GM23338 (cell line): ENCODE measurements at regions not wholly inside any gene's neighbourhood (a gene's known extent, or its start where the extent isn't known, plus 50 kb on each side); places are given as distances from the start of the nearest gene placed in this dataset.

Experiments used
- ATAC-seq: fragments of 200-7000 bp; cut with Tn5 transposase; 3 replicates; pipeline ENCODE4 v1.9.1; 2020
- DNase-seq: peaks from one replicate; pipeline ENCODE4 v3.0.0-alpha.2; 2015; ENCODE audit warnings: low spot score
- H2AFZ ChIP-seq: fragments of 200-600 bp; sonication (generic); 2 replicates; pipeline ENCODE4 v1.8.0; 2016; ENCODE audit warnings: antibody characterized with exemption, mild to moderate bottlenecking, moderate library complexity
- H3F3A ChIP-seq: fragments of 200-600 bp; sonication (generic); replicated peaks from 2 replicates; pipeline ENCODE4 v1.8.0; 2017; ENCODE audit warnings: antibody characterized with exemption, mixed run types, low read depth
- H3K27ac ChIP-seq: fragments of 200-600 bp; sonication (generic); 2 replicates; pipeline ENCODE4 v1.6.1; 2016; ENCODE audit warnings: low read depth
- H3K27me3 ChIP-seq: fragments of 200-600 bp; sonication (generic); 2 replicates; pipeline ENCODE4 v1.8.0; 2016; ENCODE audit warnings: mild to moderate bottlenecking, mixed run types, moderate library complexity; ENCODE audit not compliant: insufficient read depth
- H3K36me3 ChIP-seq: fragments of 200-600 bp; sonication (generic); 2 replicates; pipeline ENCODE4 v1.8.0; 2016; ENCODE audit warnings: mild to moderate bottlenecking; ENCODE audit not compliant: insufficient read depth
- H3K4me1 ChIP-seq: fragments of 200-600 bp; sonication (generic); 2 replicates; pipeline ENCODE4 v1.8.0; 2016; ENCODE audit warnings: mild to moderate bottlenecking, moderate library complexity; ENCODE audit not compliant: insufficient read depth
- H3K4me2 ChIP-seq: fragments of 200-600 bp; sonication (generic); 2 replicates; pipeline ENCODE4 v1.7.1; 2017; ENCODE audit warnings: mixed run types
- H3K4me3 ChIP-seq: fragments of 200-600 bp; sonication (generic); 2 replicates; pipeline ENCODE4 v1.6.1; 2016; ENCODE audit warnings: mixed run types
- H3K79me2 ChIP-seq: fragments of 200-600 bp; sonication (generic); replicated peaks from 2 replicates; pipeline ENCODE4 v1.8.0; 2017; ENCODE audit warnings: mild to moderate bottlenecking; ENCODE audit not compliant: insufficient read depth
- H3K9me2 ChIP-seq: fragments of 200-600 bp; sonication (generic); 2 replicates; pipeline ENCODE4 v1.8.0; 2017; ENCODE audit not compliant: insufficient read depth
- H4K20me1 ChIP-seq: fragments of 200-600 bp; sonication (generic); replicated peaks from 2 replicates; pipeline ENCODE4 v1.8.0; 2017; ENCODE audit warnings: mild to moderate bottlenecking; ENCODE audit not compliant: insufficient read depth
- H3K27ac Mint-ChIP-seq: 2 replicates; pipeline ENCODE4 v1.8.0; 2020; ENCODE audit warnings: inconsistent platforms, mild to moderate bottlenecking, moderate library complexity, mixed read lengths
- H3K27me3 Mint-ChIP-seq: 3 replicates; pipeline ENCODE4 v1.8.0; 2022; ENCODE audit warnings: low read depth, mild to moderate bottlenecking, moderate library complexity, mixed read lengths, inconsistent platforms; ENCODE audit not compliant: insufficient read depth, poor library complexity
- H3K36me3 Mint-ChIP-seq: 3 replicates; pipeline ENCODE4 v1.8.0; 2021; ENCODE audit warnings: low read depth, mild to moderate bottlenecking, inconsistent platforms, moderate library complexity, mixed read lengths
- H3K4me1 Mint-ChIP-seq: 3 replicates; pipeline ENCODE4 v1.8.0; 2020; ENCODE audit warnings: mild to moderate bottlenecking, inconsistent platforms, mixed read lengths
- H3K4me3 Mint-ChIP-seq: 3 replicates; pipeline ENCODE4 v1.8.0; 2021; ENCODE audit warnings: moderate library complexity, mild to moderate bottlenecking, inconsistent platforms, mixed read lengths
- H3K9me3 Mint-ChIP-seq: 3 replicates; pipeline ENCODE4 v1.8.0; 2020; ENCODE audit warnings: moderate library complexity, mild to moderate bottlenecking, inconsistent platforms, mixed read lengths
- CREB1 ChIP-seq: fragments of 250-450 bp; sonication (Bioruptor Pico); IDR thresholded peaks from 2 replicates; pipeline ENCODE4 v1.5.0; 2020; ENCODE audit warnings: low read depth, mild to moderate bottlenecking, moderate library complexity
- EZH2 ChIP-seq: fragments of 200-600 bp; sonication (generic); IDR thresholded peaks from one replicate; pipeline ENCODE4 v1.8.0; 2017; ENCODE audit warnings: antibody characterized with exemption, mild to moderate bottlenecking, low read depth; ENCODE audit not compliant: unreplicated experiment
- EZH2phosphoT487 ChIP-seq: fragments of 200-600 bp; sonication (generic); IDR thresholded peaks from one replicate; pipeline ENCODE4 v1.8.1; 2018; ENCODE audit warnings: antibody characterized with exemption; ENCODE audit not compliant: unreplicated experiment
- JUNB ChIP-seq: IDR thresholded peaks from one replicate; pipeline ENCODE4 v1.6.1; 2016; ENCODE audit warnings: antibody characterized with exemption; ENCODE audit not compliant: unreplicated experiment
- NANOG ChIP-seq: IDR thresholded peaks from 2 replicates; pipeline ENCODE4 v1.6.1; 2016; ENCODE audit warnings: antibody characterized with exemption, borderline replicate concordance
- POLR2AphosphoS5 ChIP-seq: IDR thresholded peaks from 2 replicates; pipeline ENCODE4 v1.6.1; 2016; ENCODE audit warnings: antibody characterized with exemption, low read depth
- ZNF331 ChIP-seq: fragments of 250-450 bp; sonication (Bioruptor Pico); IDR thresholded peaks from 2 replicates; pipeline ENCODE4 v1.5.0; 2020; ENCODE audit warnings: low read depth, mild to moderate bottlenecking, moderate library complexity
- TF ChIP-seq, protein P1 (sequence below): fragments of 250-450 bp; sonication (Bioruptor Pico); IDR thresholded peaks from 2 replicates; pipeline ENCODE4 v1.5.0; 2020; ENCODE audit warnings: mild to moderate bottlenecking, moderate library complexity
- TF ChIP-seq, protein P2 (sequence below): IDR thresholded peaks from one replicate; pipeline ENCODE4 v1.6.1; 2018; ENCODE audit warnings: antibody characterized with exemption; ENCODE audit not compliant: unreplicated experiment

DNA sequence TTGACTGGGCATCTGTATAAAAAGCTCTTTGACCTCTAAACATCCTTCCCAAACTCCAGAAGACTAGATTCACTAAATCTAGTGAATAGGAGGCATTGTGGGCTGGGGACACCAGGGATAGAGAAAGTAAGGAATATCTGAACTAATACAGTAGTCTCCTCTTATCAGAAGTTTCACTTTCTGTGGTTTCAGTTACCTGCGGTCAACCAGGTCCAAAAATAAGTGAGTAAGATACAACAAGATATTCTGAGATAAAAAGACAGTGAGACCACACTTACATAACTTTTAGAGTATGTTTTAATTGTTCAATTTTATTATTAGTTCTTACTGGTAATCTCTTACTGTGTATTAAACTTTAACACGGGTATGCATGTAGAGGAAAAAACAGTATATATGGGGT lies 376.5 kb downstream of the HNRNPD start:
- no peaks in the 10 kb centered on the region for H3F3A ChIP-seq
- no peak overlapping the region for H3K4me2 ChIP-seq
- peaks cover 3% of the 10 kb centered on the region; the same call in 1 of the 2 replicates for H3K9me2 ChIP-seq
- no peaks in the 10 kb centered on the region for H3K4me1 ChIP-seq
- no peaks in the 10 kb centered on the region for H3K27me3 ChIP-seq
- no peaks in the 10 kb centered on the region for H4K20me1 ChIP-seq
- H3K36me3 ChIP-seq: no peaks in the 10 kb centered on the region
- Mint-ChIP-seq H3K27me3 (no peaks in the 10 kb centered on the region), H3K4me3 (no peak overlapping the region), H3K9me3 (peaks cover 15% of the 10 kb centered on the region), H3K4me1 (no peaks in the 10 kb centered on the region), H3K27ac (no peak overlapping the region), H3K36me3 (peaks cover 11% of the 10 kb centered on the region; the same call in 2 of the 3 replicates)
- no peak overlapping the region for H3K4me3 ChIP-seq
- TF ChIP-seq EZH2phosphoT487 (no peak), ZNF331 (CRISPR knock-in tag) (no peak), CREB1 (CRISPR knock-in tag) (no peak), JUNB (no peak), EZH2 (no peak), NANOG (no peak), POLR2AphosphoS5 (no peak)
- TF ChIP-seq, protein P1, sequence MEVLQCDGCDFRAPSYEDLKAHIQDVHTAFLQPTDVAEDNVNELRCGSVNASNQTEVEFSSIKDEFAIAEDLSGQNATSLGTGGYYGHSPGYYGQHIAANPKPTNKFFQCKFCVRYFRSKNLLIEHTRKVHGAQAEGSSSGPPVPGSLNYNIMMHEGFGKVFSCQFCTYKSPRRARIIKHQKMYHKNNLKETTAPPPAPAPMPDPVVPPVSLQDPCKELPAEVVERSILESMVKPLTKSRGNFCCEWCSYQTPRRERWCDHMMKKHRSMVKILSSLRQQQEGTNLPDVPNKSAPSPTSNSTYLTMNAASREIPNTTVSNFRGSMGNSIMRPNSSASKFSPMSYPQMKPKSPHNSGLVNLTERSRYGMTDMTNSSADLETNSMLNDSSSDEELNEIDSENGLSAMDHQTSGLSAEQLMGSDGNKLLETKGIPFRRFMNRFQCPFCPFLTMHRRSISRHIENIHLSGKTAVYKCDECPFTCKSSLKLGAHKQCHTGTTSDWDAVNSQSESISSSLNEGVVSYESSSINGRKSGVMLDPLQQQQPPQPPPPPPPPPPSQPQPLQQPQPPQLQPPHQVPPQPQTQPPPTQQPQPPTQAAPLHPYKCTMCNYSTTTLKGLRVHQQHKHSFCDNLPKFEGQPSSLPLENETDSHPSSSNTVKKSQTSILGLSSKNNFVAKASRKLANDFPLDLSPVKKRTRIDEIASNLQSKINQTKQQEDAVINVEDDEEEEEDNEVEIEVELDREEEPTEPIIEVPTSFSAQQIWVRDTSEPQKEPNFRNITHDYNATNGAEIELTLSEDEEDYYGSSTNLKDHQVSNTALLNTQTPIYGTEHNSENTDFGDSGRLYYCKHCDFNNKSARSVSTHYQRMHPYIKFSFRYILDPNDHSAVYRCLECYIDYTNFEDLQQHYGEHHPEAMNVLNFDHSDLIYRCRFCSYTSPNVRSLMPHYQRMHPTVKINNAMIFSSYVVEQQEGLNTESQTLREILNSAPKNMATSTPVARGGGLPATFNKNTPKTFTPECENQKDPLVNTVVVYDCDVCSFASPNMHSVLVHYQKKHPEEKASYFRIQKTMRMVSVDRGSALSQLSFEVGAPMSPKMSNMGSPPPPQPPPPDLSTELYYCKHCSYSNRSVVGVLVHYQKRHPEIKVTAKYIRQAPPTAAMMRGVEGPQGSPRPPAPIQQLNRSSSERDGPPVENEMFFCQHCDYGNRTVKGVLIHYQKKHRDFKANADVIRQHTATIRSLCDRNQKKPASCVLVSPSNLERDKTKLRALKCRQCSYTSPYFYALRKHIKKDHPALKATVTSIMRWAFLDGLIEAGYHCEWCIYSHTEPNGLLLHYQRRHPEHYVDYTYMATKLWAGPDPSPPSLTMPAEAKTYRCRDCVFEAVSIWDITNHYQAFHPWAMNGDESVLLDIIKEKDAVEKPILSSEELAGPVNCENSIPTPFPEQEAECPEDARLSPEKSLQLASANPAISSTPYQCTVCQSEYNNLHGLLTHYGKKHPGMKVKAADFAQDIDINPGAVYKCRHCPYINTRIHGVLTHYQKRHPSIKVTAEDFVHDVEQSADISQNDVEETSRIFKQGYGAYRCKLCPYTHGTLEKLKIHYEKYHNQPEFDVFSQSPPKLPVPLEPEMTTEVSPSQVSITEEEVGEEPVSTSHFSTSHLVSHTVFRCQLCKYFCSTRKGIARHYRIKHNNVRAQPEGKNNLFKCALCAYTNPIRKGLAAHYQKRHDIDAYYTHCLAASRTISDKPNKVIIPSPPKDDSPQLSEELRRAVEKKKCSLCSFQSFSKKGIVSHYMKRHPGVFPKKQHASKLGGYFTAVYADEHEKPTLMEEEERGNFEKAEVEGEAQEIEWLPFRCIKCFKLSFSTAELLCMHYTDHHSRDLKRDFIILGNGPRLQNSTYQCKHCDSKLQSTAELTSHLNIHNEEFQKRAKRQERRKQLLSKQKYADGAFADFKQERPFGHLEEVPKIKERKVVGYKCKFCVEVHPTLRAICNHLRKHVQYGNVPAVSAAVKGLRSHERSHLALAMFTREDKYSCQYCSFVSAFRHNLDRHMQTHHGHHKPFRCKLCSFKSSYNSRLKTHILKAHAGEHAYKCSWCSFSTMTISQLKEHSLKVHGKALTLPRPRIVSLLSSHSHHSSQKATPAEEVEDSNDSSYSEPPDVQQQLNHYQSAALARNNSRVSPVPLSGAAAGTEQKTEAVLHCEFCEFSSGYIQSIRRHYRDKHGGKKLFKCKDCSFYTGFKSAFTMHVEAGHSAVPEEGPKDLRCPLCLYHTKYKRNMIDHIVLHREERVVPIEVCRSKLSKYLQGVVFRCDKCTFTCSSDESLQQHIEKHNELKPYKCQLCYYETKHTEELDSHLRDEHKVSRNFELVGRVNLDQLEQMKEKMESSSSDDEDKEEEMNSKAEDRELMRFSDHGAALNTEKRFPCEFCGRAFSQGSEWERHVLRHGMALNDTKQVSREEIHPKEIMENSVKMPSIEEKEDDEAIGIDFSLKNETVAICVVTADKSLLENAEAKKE (CRISPR knock-in tag): no peak
- TF ChIP-seq, protein P2, sequence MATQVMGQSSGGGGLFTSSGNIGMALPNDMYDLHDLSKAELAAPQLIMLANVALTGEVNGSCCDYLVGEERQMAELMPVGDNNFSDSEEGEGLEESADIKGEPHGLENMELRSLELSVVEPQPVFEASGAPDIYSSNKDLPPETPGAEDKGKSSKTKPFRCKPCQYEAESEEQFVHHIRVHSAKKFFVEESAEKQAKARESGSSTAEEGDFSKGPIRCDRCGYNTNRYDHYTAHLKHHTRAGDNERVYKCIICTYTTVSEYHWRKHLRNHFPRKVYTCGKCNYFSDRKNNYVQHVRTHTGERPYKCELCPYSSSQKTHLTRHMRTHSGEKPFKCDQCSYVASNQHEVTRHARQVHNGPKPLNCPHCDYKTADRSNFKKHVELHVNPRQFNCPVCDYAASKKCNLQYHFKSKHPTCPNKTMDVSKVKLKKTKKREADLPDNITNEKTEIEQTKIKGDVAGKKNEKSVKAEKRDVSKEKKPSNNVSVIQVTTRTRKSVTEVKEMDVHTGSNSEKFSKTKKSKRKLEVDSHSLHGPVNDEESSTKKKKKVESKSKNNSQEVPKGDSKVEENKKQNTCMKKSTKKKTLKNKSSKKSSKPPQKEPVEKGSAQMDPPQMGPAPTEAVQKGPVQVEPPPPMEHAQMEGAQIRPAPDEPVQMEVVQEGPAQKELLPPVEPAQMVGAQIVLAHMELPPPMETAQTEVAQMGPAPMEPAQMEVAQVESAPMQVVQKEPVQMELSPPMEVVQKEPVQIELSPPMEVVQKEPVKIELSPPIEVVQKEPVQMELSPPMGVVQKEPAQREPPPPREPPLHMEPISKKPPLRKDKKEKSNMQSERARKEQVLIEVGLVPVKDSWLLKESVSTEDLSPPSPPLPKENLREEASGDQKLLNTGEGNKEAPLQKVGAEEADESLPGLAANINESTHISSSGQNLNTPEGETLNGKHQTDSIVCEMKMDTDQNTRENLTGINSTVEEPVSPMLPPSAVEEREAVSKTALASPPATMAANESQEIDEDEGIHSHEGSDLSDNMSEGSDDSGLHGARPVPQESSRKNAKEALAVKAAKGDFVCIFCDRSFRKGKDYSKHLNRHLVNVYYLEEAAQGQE: no peak
- no peaks in the 10 kb centered on the region for H3K79me2 ChIP-seq
- DNase-seq (no peak), ATAC-seq (no peak)
- no peak overlapping the region for H2AFZ ChIP-seq
- H3K27ac ChIP-seq: no peak overlapping the region
